ENCODE measurements at regions not wholly inside any gene's neighbourhood (a gene's known extent, or its start where the extent isn't known, plus 50 kb on each side); places are given as distances from the start of the nearest gene placed in this dataset.

DNA sequence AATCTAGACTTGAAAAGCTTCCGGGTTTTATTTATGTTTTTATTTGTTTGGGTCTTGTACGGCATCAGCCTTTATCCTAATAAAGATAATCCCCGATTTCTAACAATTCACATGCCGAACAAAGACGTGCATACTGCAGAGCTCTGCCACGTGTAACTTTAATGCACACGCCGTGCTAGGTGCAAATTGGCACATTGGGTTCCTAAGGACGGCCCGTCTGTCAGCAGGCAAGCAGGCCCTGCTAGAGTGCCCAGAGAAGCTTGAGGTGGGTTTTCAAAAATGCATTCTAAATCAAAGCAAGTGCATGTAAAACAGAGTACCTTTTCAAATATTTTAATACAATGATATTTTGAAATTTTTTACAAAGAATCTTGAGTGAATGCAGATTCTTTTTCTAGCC lies 806.4 kb upstream of the POU3F3 start:
- Histone ChIP-seq H3K4me1 (ENCODE audit: low read depth) (no peaks in the 10 kb centered on the region), H3K36me3 (ENCODE audit: low read depth) (no peaks in the 10 kb centered on the region), H3K9me3 (no peaks in the 10 kb centered on the region), H3K4me3 (no peak overlapping the region)
- no peak for TF ChIP-seq CTCF (IDR thresholded peaks at IDR 0.05)
- intact Hi-C loops (cut with DNase I, micrococcal nuclease) = no loop called here
- no peak for ATAC-seq
- no peak for DNase-seq

DNA sequence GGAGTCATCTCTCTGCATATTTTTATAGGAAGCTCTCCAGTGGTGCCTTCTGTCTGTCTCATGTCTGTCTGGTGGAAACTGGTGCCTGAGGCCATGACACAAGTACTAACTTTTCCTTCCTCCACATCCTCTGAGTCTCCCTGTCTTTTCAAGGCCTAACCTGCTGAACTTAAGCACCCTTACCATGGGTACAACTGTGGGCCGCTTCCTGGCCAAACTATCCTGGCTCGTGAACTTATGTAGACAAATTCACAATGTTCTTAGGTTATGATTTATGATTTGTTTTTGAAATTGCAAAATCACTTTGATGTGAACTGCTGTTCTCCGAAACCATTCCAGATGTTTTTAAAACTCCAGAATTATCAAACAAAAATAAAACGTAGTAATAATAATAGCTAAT lies 804.5 kb upstream of the POU3F3 start:
- DNase-seq (no peak), ATAC-seq (no peak)
- Histone ChIP-seq H3K36me3 (ENCODE audit: low read depth) (no peaks in the 10 kb centered on the region), H3K4me3 (no peak overlapping the region), H3K4me1 (ENCODE audit: low read depth) (no peaks in the 10 kb centered on the region), H3K9me3 (no peaks in the 10 kb centered on the region)
- TF ChIP-seq CTCF (IDR thresholded peaks at IDR 0.05) = no peak
- intact Hi-C loops (cut with DNase I, micrococcal nuclease) = no loop called here

GRCh38 chr2:104049981-104050380 lies 803.9 kb upstream of the POU3F3 start:
- H3K4me1 ChIP-seq (ENCODE audit: low read depth) = no peaks in the 10 kb centered on the region
- ATAC-seq = no peak
- H3K36me3 ChIP-seq (ENCODE audit: low read depth) = no peaks in the 10 kb centered on the region
- DNase-seq = no peak
- H3K9me3 ChIP-seq = no peaks in the 10 kb centered on the region
- intact Hi-C loops (cut with DNase I, micrococcal nuclease) = no loop called here
- no peak overlapping the region for H3K4me3 ChIP-seq
- TF ChIP-seq CTCF (IDR thresholded peaks at IDR 0.05) = no peak

- Histone ChIP-seq H3K4me1 (ENCODE audit: low read depth) (no peaks in the 10 kb centered on the region), H3K36me3 (ENCODE audit: low read depth) (no peaks in the 10 kb centered on the region), H3K9me3 (no peaks in the 10 kb centered on the region), H3K4me3 (no peak overlapping the region)
- DNase-seq (no peak), ATAC-seq (no peak)
- intact Hi-C loops (cut with DNase I, micrococcal nuclease) = no loop called here
- no peak for TF ChIP-seq CTCF (IDR thresholded peaks at IDR 0.05)
Observed at GRCh38 chr2:104050656-104051242, 803.2 kb upstream of the POU3F3 start.

DNA sequence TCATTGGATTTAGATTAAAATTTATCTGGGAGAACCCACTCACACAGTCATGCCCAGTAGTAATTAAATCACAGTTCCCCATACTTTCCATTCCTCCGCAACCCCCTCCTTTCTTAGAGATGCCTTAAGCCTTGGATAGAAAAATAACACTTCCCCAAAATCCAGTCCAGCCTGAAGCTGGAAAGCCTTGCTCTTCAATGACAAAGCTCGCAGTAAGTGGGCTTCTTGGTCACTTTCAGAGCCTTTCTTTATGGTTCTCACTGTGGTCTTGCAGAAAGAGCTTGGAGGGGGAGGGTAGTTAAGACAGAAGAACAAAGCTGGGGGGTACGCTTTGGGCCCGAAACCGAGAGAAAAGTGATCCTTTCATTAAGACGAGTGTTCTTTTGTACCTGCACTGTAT lies 802.1 kb upstream of the POU3F3 start:
- Histone ChIP-seq H3K4me3 (no peak overlapping the region), H3K4me1 (ENCODE audit: low read depth) (no peaks in the 10 kb centered on the region), H3K36me3 (ENCODE audit: low read depth) (no peaks in the 10 kb centered on the region), H3K9me3 (no peaks in the 10 kb centered on the region)
- DNase-seq = no peak
- no peak for ATAC-seq
- TF ChIP-seq CTCF (IDR thresholded peaks at IDR 0.05) = no peak
- intact Hi-C loops (cut with DNase I, micrococcal nuclease) = no loop called here

DNA sequence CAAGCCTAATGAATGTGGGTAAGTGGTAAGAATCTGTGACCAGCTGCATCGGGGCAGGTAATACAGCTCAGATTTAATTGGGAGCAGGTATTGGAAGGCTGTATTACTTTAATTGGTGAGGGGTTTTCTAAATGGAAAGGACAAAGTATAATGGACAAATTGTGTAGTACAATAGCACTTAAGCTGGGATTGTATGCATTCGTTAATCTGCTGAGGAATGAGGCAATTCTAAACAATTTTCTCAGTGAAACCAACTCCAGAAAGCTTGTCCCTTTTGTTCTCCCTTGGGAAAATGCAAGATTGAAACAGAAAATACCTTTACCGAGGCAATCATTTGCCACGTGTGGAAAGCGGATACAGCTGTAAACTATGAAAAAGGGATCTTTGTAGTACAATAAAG lies 801.6 kb upstream of the POU3F3 start:
- no peaks in the 10 kb centered on the region for H3K9me3 ChIP-seq
- H3K4me1 ChIP-seq (ENCODE audit: low read depth) = no peaks in the 10 kb centered on the region
- no peak for ATAC-seq
- intact Hi-C loops (cut with DNase I, micrococcal nuclease) = no loop called here
- no peaks in the 10 kb centered on the region for H3K36me3 ChIP-seq (ENCODE audit: low read depth)
- H3K4me3 ChIP-seq = no peak overlapping the region
- DNase-seq = no peak
- no peak for TF ChIP-seq CTCF (IDR thresholded peaks at IDR 0.05)

All from mucosa of descending colon (tissue), 3 donors.